HS-27A (cell line): ENCODE measurements at regions not wholly inside any gene's neighbourhood (a gene's known extent, or its start where the extent isn't known, plus 50 kb on each side); places are given as distances from the start of the nearest gene placed in this dataset.

Experiments used
- DNase-seq: peaks from one replicate; pipeline ENCODE4 v3.0.0-alpha.2; 2012; ENCODE audit warnings: low read depth, missing footprints

DNA sequence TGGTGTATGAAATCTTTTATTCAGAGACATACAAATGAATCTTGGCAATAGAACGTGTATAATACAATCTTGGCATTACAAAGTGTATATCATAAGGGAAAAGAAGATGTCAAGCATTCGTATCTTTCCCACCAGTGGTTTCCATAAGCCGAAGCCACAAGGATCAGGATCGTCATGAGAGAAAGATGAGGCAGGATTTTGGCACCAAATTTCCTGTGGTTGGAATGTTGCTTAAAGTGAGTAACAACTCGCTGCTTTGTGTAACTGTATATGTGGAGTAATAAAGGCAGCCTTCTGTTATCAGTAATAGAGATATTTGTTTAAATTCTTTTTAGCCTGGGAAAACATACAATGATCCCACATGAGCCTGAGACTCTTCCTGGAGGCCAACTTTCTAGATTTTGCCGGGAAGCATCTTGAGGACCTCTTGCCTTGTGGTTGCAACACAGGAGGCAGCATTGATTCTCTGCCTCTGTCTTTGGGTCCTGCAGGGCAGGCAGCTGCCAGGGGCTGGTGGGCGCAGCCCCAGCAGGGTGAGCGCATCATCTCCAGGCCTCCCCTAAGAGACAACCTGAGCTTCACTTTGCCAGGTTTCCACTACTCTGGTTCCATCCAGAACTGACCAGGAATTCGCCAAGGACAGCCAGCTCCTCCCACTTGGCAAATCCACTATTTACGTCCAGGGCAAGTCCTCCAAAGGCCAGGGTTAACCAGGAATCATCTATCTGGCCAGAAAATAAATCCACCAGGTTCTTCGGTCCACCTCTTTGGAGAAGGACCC lies 230.9 kb upstream of the SULF2 start:
- DNase-seq: no peak

GRCh38 chr20:48015141-48015910 lies 230.0 kb upstream of the SULF2 start:
- no peak for DNase-seq

DNA sequence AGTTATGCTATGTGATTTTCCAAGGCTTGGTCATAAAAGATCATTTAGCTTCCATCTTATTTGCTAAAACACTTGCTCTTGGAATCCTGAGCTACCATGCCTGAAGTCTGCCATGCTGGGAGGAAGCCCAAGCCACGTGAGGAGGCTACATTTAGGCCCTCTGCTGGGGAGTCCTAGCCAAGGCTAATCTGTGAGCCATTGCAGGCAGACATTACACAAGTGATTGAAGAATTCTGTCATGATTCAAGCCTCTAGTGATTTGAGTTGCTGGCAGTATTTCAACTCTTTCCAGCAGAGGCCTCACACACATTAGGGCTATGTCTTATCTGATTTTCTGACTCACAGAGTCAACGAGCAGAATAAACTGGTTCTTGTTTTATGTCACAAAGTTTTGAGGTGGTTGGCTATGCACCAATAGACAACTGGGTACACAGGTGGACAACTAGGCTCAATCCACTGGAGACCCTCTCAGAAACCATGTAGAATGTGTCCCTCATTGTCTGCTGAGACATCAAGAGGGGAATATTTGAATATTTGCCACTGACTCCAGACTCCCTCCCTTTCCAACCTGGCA lies 227.2 kb upstream of the SULF2 start:
- DNase-seq: no peak

GRCh38 chr20:48011025-48011424 lies 225.7 kb upstream of the SULF2 start:
- DNase-seq: no peak

DNA sequence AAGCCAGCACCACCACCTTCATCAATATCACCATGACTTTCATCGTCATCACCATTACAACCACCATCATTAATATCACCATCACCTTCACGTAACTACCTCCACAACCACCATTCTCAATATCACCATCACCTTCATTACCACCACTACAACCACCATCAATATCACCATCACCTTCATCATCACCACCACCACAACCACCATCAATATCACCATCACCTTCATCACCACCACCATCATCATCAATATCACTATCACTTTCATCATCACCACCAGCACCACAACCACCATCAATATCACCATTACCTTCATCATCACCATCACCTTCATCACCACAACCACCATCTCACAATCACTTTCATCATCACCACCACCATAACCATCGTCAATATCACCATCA lies 225.3 kb upstream of the SULF2 start:
- no peak for DNase-seq

DNA sequence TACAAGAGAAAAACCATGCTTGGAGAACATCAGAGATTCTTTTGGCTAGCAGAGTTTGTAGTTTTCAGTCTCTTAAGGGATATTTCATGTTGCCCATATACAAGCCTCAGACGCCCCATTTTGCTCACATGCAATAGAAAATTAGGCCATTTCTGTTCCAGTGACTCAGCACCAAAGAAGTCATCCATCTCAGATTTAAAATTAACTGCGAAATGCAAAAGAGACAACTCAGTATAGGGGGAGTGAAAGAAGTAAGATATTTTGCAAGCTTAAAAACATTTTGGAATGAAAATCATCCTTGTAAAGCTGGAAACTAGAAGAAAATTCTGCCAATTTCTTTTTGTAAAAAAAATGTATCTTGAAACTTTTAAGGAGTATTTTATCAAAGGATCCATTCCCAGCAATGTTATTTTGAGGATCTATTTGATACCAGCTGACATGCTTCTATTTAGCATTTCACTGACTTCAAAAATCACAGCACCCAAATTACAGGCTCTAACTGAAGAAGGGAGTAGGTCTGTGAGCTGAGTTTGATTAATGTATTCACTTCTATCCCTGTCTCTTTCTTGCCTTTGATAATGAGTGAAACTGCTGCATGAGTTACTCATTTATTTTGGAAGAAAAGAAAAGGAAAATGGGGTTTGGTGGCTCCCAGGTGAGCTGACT lies 223.7 kb upstream of the SULF2 start:
- DNase-seq: no peak

GRCh38 chr20:48007351-48007750 lies 222.1 kb upstream of the SULF2 start:
- no peak for DNase-seq

GRCh38 chr20:48006036-48006833 lies 221.0 kb upstream of the SULF2 start:
- no peak for DNase-seq

DNA sequence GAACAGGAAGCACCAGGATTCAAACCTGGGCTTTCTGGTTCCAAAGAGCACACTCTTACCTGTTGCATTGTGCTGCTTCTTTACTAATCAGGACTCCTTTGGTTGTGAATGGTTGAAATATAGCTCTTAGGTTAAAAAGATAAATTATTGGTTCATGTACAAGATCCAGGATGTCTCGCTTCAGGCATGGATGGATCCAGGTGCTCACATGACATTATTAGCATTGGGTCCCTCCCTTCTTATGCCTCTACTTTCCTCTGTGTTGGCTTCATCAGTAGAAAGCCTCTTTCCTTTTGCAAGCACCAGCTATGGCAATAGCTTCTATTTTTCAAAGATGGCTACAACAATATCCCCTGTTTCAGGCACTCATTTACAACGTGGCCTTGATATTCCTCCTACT lies 217.7 kb upstream of the SULF2 start:
- no peak for DNase-seq

DNA sequence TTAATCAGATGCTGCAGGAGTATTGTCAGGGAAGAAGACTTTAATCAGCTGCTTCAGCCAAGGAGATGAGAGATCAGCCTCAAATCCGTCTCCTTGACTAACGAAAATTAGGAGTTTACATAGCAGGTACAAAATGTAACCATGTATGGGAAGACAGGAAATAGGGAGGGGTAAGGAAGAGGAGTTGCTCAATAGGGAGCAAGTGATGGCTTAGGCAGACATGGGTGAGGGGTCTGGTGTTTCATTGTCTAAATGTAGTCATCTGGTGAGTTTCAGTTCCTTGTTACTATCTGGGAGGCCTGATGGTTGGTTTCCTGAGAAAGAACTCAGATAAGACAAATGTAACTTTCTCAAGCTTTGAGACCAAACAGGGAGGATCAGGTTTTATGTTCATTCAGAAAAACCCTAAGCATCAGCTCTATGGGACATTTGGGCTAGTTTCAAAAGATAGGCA lies 217.3 kb upstream of the SULF2 start:
- DNase-seq: no peak

DNA sequence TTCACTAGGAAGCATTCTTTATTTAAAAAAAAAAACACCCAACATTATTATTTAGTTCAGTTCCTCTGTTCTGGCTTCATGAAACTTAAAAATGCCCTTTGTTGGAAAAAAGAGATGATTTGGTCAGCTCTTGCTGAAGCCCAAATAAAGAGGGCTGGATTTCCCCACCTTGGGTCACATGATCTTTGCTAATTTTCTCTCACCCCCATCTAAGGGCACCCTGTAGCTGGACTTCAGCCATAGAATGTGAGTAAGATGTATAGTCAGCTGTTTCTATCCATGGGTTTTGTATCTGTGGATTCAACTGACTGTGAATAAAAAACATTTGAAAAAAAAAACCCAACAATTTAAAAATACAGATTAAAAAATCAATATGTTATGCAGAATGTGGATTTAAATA lies 213.9 kb upstream of the SULF2 start:
- DNase-seq: no peak

- no peak for DNase-seq
Observed at GRCh38 chr20:47998736-47999135, 213.5 kb upstream of the SULF2 start.

DNA sequence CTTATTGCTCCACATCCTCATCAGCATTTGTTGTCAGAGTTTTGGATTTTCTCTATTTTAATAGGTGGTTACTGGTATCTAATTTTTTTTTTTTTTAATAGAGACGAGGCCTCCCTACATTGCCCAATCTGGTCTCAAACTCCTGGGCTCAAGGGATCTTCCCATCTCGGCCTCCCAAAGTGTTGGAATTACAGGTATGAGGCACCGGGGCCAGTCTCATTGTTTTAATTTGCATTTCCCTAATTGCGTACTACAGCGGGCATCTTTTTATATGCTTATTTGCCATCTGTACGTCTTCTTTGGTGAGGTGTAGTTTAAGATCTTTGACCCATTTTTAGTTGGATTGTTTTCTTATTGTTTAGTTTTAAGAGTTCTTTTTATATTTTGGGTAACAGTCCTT lies 210.4 kb upstream of the SULF2 start:
- DNase-seq: no peak

DNA sequence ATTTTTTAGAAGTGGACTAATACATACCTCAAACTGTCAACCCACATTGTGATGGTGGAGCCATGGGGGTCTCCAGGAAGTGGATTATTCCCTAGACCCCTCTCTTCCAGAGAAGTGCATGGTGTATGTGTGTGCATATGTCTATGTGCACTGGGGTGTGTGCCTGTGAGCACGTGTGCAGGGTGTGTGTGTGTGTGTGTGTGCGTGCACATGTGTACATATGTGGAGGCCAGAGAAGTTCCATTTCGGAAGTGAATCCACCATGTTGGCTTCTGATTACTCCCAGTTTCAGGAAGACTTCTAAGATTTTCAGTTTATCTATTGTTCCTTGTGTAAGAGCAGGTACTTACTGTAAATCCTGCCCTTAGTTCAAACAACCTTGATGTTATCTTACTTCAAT lies 208.5 kb upstream of the SULF2 start:
- no peak for DNase-seq

DNA sequence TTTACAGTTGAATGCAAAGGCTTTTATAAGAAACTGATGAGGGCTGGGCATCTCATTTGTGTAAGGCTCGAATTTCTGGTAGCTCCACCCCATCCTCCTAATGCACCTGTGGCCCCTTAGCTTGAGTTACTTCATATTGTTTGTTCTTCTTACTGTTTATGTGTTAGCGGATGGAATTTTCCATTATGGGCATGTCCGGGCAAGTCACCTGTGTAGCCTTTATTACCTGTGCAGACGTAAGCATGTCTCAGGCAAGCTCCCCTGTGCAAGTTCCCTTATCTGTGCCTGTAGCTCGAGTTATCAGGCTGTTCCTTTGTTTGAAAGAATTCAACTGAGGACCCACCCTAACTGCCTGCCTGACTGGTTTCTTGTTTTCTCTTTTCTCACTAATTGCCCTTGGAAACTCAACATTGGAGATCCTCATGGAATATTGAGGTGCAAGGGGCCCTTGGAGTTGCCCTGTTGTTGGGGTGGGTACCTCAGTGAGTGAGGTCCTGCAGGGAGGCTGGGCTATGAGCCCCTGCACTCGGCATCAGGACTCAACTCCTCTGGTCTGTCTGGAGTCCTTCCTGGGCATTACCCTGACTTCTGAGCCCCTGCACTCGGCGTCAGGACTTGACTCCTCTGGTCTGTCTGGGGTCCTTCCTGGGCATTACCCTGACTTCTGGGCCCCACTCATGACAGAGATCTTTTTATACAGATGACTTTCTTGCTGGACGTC lies 207.9 kb upstream of the SULF2 start:
- no peak for DNase-seq

DNA sequence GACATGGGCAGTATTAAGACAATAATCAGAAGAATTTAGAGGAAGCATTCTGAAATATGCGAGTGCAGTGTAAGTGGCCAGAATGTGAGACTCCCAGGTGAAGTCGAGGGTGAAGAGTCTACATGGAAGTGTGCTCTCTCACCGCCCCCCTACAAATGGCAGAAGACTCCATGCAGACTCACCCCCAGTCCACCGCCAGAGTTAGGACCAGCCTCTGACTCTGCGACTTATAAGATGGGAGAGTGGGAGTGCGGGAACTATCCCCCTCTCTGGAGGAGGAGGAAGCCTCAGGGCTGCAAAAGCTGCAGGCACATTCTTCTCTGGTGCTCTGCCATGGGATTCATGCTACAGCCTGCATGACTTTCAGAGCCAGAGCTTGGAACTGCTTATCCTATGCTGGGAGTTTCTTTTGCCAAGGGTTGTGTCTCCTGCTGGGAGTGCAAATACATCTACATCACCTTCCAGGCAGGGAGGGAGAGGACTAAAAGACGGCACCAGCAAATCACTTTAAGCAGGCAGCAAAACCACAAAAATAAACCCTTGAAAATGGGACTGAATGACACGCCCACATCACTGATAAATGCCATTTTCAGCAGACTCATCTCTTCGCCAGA lies 206.7 kb upstream of the SULF2 start:
- no peak for DNase-seq

- no peak for DNase-seq
Observed at GRCh38 chr20:47990507-47991150, 205.3 kb upstream of the SULF2 start.

DNA sequence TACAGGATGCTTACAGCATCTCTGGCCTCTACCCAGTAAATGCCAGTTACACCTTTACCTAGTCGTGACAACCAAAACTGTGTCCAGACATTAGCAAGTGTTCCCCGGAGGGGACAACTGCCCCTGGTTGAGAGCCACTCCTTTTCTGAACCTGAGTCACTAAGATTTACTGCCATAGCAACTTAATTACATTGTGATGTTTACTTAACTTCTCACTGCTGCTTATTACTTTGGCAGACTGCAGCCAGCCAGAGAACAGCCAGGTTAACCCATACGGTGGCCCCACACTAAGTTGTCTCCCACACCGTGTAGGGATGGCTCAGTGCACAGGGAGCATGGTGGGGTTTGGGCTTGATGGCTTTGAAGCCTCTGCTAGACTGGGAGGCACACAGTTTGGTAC lies 204.7 kb upstream of the SULF2 start:
- no peak for DNase-seq

DNA sequence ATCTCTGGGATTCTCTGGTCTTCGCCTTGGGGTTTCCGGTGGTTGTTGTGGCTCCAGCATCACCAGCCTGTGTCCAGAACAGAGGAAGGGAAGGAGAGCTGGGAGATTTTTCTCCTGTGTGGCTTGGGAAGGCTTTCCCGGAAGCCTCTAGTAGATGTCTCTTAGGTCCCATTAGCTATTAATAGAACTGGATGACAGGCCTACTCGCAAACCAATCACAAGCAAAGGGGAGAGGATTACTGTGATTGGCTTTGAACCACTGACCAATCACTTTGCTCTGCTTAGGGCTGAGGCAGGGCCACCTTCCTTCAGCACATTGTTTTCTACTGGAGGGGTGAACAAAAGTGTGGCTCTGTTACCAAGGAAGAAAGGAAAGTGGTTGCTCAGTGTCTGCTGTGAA lies 203.4 kb upstream of the SULF2 start:
- DNase-seq: no peak
